Mesothelial cell of epicardium (in vitro differentiated cells): ENCODE measurements at regions not wholly inside any gene's neighbourhood (a gene's known extent, or its start where the extent isn't known, plus 50 kb on each side); places are given as distances from the start of the nearest gene placed in this dataset.
"Not testable (repeated sequence)": the region's sequence is repeated elsewhere in the genome, so short reads cannot be mapped to it uniquely, and the experiment has no call there.

Source experiments
- DNase-seq, 2 experiments: peaks; one replicate each; pipeline ENCODE4 v3.0.0; 2021; ENCODE audit warnings: low spot score in 2 of 2; ENCODE audit not compliant: unreplicated experiment in 2 of 2
- H3K27ac Mint-ChIP-seq: 2 replicates; pipeline ENCODE4 v1.8.0; 2021; ENCODE audit warnings: mixed read lengths
- H3K27me3 Mint-ChIP-seq: 2 replicates; pipeline ENCODE4 v1.8.0; 2021; ENCODE audit warnings: low read depth, mixed read lengths
- H3K36me3 Mint-ChIP-seq: 2 replicates; pipeline ENCODE4 v1.8.0; 2021; ENCODE audit warnings: mixed read lengths
- H3K4me1 Mint-ChIP-seq: 2 replicates; pipeline ENCODE4 v1.8.0; 2021; ENCODE audit warnings: mixed read lengths
- H3K4me3 Mint-ChIP-seq: 2 replicates; pipeline ENCODE4 v1.8.0; 2021; ENCODE audit warnings: mild to moderate bottlenecking, moderate library complexity, mixed read lengths
- H3K9me3 Mint-ChIP-seq: 2 replicates; pipeline ENCODE4 v1.8.0; 2021; ENCODE audit warnings: mixed read lengths
- CTCF ChIP-seq: fragments of 200-600 bp; sonication (generic); IDR thresholded peaks from one replicate; pipeline ENCODE4 v1.5.0; 2021; ENCODE audit warnings: antibody characterized with exemption; ENCODE audit not compliant: unreplicated experiment

DNA sequence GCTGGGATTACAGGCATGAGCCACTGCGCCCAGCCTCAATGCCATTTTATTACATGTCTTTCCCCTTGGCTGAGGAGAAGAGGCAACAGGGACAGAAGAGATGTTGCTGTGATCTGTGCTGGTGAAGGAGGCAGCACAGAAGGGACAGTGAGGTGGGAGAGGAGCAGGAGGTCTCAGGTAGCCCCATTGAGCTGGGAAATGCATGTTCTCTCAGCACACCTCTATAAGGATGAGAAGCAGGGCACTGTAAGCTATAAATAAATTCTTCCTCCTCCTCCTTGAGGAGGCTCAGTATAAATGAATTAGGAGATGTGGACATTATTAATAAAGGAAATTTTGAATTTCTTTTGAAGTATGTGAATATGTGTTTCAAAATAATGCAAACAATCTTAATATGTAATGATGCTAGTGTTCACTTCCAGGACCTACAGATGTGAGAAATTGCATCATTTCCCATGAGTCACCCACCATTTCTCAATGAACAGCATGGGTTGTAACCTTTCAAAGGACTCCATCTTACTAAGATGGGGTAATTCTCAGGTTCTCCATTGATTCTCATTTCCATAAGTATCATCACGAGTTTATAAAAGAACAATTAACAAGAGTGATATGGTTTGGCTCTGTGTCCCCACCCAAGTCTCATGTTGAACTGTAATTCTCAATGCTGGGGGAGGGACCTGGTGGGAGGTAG is 88.9 kb upstream of the ODAD2 start:
- Mint-ChIP-seq H3K27me3 (no peaks in the 10 kb centered on the region), H3K36me3 (peaks cover 33% of the 10 kb centered on the region), H3K4me3 (no peak overlapping the region), H3K9me3 (peaks cover 10% of the 10 kb centered on the region), H3K4me1 (no peaks in the 10 kb centered on the region), H3K27ac (no peak overlapping the region)
- no peak for TF ChIP-seq CTCF
- DNase-seq = no peak

DNA sequence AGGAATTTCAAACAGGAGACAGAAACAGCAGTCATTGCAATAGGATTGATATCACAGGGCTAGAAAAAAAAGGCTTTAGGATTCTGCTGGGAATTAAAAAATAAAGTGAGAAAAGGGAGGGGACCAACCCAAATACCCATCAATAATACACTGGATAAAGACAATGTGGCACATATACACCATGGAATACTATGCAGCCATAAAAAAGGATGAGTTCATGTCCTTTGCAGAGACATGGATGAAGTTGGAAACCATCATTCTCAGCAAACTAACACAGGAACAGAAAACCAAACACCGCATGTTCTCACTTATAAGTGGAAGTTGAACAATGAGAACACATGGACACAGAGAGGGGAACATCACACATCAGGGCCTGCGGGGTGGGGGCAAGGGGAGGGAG is 86.9 kb upstream of the ODAD2 start:
- not testable (repeated sequence) for H3K27ac Mint-ChIP-seq, H3K4me1 Mint-ChIP-seq, H3K4me3 Mint-ChIP-seq, DNase-seq, H3K27me3 Mint-ChIP-seq
- Mint-ChIP-seq H3K36me3 (peaks cover 33% of the 10 kb centered on the region), H3K9me3 (peaks cover 10% of the 10 kb centered on the region)

GRCh38 chr10:28082885-28083284 is 84.0 kb upstream of the ODAD2 start:
- TF ChIP-seq CTCF = no peak
- H3K27me3 Mint-ChIP-seq = no peaks in the 10 kb centered on the region
- peaks cover 10% of the 10 kb centered on the region for H3K9me3 Mint-ChIP-seq
- no peak for DNase-seq
- no peak overlapping the region for H3K27ac Mint-ChIP-seq
- H3K4me3 Mint-ChIP-seq = no peak overlapping the region
- peaks cover 27% of the 10 kb centered on the region for H3K36me3 Mint-ChIP-seq
- H3K4me1 Mint-ChIP-seq = no peaks in the 10 kb centered on the region

DNA sequence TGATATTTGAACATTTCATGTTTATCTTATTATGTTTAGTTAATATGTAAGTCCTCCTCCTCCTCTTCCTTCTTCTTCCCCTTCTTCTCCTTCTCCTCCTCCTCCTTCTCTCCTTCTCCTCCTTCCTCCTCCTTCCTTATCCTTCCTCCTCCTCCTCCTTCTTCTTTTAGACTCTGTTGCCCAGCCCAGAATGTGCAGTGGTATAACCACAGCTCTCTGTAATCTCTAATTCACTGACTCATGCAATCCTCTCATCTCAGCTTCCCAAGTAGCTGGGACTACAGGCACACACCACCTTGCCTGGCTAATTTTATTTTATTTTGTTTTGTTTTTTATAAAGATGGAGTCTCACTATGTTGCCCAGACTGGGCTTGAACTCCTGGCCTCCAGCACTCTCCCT is 83.4 kb upstream of the ODAD2 start:
- peaks cover 24% of the 10 kb centered on the region for H3K36me3 Mint-ChIP-seq
- H3K27me3 Mint-ChIP-seq = no peaks in the 10 kb centered on the region
- no peak overlapping the region for H3K27ac Mint-ChIP-seq
- DNase-seq = no peak
- H3K4me3 Mint-ChIP-seq = no peak overlapping the region
- no peak for TF ChIP-seq CTCF
- H3K4me1 Mint-ChIP-seq = no peaks in the 10 kb centered on the region
- H3K9me3 Mint-ChIP-seq = peaks cover 10% of the 10 kb centered on the region

GRCh38 chr10:28077889-28078288 is 79.0 kb upstream of the ODAD2 start:
- no peak for DNase-seq
- H3K27me3 Mint-ChIP-seq = no peaks in the 10 kb centered on the region
- peaks cover 3% of the 10 kb centered on the region for H3K9me3 Mint-ChIP-seq
- no peak overlapping the region for H3K27ac Mint-ChIP-seq
- no peak for TF ChIP-seq CTCF
- H3K36me3 Mint-ChIP-seq = peaks cover 11% of the 10 kb centered on the region
- no peaks in the 10 kb centered on the region for H3K4me1 Mint-ChIP-seq
- H3K4me3 Mint-ChIP-seq = no peak overlapping the region

DNA sequence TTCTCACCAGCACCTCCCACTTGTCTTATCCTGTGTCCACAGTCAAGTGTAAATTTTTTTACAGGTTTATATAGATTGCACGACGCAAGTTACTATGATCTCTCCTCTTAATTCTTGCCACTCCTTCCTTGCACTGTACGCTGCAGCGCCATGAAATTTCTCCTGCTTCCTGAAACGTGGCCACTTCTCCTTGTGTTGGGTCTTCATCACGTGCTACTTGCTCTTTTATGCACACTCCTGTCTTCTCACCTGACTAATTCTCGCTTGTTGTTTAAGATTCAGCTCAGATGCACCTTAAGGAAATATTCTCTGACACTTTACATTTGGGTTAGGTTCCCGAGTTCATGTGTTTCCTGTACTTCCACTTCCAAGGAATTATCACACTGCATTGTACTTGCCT is 76.5 kb upstream of the ODAD2 start:
- Mint-ChIP-seq H3K27me3 (no peaks in the 10 kb centered on the region), H3K9me3 (peaks cover 3% of the 10 kb centered on the region), H3K36me3 (peaks cover 11% of the 10 kb centered on the region)

More for the DNA sequence above, 76.5 kb upstream of the ODAD2 start:
- TF ChIP-seq CTCF = no peak
- H3K4me3 Mint-ChIP-seq = no peak overlapping the region
- DNase-seq = no peak
- no peak overlapping the region for H3K27ac Mint-ChIP-seq
- H3K4me1 Mint-ChIP-seq = no peaks in the 10 kb centered on the region
